Calu3 (cell line): ENCODE measurements at regions not wholly inside any gene's neighbourhood (a gene's known extent, or its start where the extent isn't known, plus 50 kb on each side); places are given as distances from the start of the nearest gene placed in this dataset.
"Not testable (repeated sequence)": the region's sequence is repeated elsewhere in the genome, so short reads cannot be mapped to it uniquely, and the experiment has no call there.

Experiments used
- BruUV-seq: library from RNA; stranded (reverse); fragments of 400-500 nt; replicated peaks from 2 replicates; lab custom pipeline; 2021; lab: Mats Ljungman, UMichigan
- CTCF ChIA-PET: fragments of 300-600 bp; sonication (Branson Sonifier 250); formaldehyde crosslinking; loops from one replicate; lab custom pipeline; 2022; ENCODE audit warnings: antibody characterized with exemption; lab: Charles Lee
- DNase-seq: peaks from one replicate; pipeline ENCODE4 v3.0.0; 2022
- H3K27ac Mint-ChIP-seq: one replicate; pipeline ENCODE4 v1.8.0; 2022; ENCODE audit warnings: mixed read lengths; ENCODE audit not compliant: unreplicated experiment
- H3K27me3 Mint-ChIP-seq: one replicate; pipeline ENCODE4 v1.8.0; 2022; ENCODE audit warnings: mixed read lengths; ENCODE audit not compliant: unreplicated experiment
- H3K36me3 Mint-ChIP-seq: one replicate; pipeline ENCODE4 v1.8.0; 2022; ENCODE audit warnings: mild to moderate bottlenecking, moderate library complexity, mixed read lengths; ENCODE audit not compliant: insufficient read depth, unreplicated experiment
- H3K4me1 Mint-ChIP-seq: one replicate; pipeline ENCODE4 v1.8.0; 2022; ENCODE audit warnings: mild to moderate bottlenecking, low read depth, mixed read lengths; ENCODE audit not compliant: unreplicated experiment
- H3K4me3 Mint-ChIP-seq: one replicate; pipeline ENCODE4 v1.8.0; 2022; ENCODE audit warnings: mild to moderate bottlenecking, low read depth, moderate library complexity, mixed read lengths; ENCODE audit not compliant: unreplicated experiment
- H3K9me3 Mint-ChIP-seq: one replicate; pipeline ENCODE4 v1.8.0; 2022; ENCODE audit warnings: low read depth, mixed read lengths; ENCODE audit not compliant: unreplicated experiment
- CTCF ChIP-seq: fragments of 200-600 bp; IDR thresholded peaks from one replicate; pipeline ENCODE4 v1.8.0; 2022; ENCODE audit warnings: antibody characterized with exemption; ENCODE audit not compliant: unreplicated experiment
- intact Hi-C: fragments of 100-400 bp; cut with micrococcal nuclease; formaldehyde crosslinking; loops from one replicate; pipeline ENCODE4 v1.10.0; 2022; ENCODE audit not compliant: unreplicated experiment

DNA sequence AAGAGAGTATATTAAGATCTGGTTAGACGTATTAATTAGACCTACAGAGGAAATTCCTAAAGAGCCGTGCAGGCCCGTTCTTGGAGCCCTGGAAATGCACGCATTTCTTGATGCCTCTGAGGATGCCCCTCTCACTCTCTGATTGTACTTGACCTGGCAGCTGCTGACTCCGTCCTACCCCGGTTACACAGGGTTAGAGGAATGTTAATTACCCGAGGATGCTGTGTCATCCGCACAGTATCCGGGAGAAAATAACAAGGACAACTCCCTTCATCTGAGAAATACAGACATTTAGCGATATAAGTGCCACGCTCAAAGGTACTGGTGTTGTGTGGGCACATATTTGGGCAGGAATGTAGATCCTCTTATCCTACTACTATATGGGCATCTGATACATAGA, 404.6 kb upstream of the FAT1 start:
- no TSS peak for BruUV-seq
- intact Hi-C loops: no loop called here
- Mint-ChIP-seq H3K4me3 (no peak overlapping the region), H3K27me3 (no peaks in the 10 kb centered on the region), H3K9me3 (no peaks in the 10 kb centered on the region), H3K27ac (no peak overlapping the region), H3K4me1 (no peaks in the 10 kb centered on the region), H3K36me3 (no peaks in the 10 kb centered on the region)
- CTCF ChIA-PET: no interaction called here
- no peak for DNase-seq
- no peak for TF ChIP-seq CTCF

- Mint-ChIP-seq H3K27me3 (no peaks in the 10 kb centered on the region), H3K27ac (no peak overlapping the region), H3K4me1 (no peaks in the 10 kb centered on the region), H3K36me3 (no peaks in the 10 kb centered on the region), H3K4me3 (no peak overlapping the region), H3K9me3 (no peaks in the 10 kb centered on the region)
- CTCF ChIA-PET: no interaction called here
- BruUV-seq: no TSS peak
- no peak for TF ChIP-seq CTCF
- intact Hi-C loops: no loop called here
- no peak for DNase-seq
These were observed 405.3 kb upstream of the FAT1 start for GRCh38 chr4:187128976-187129375.

GRCh38 chr4:187131826-187132225, 408.2 kb upstream of the FAT1 start:
- BruUV-seq, H3K9me3 Mint-ChIP-seq, CTCF ChIA-PET, H3K27me3 Mint-ChIP-seq, H3K4me3 Mint-ChIP-seq, H3K4me1 Mint-ChIP-seq, intact Hi-C loops, H3K27ac Mint-ChIP-seq, H3K36me3 Mint-ChIP-seq, DNase-seq: not testable (repeated sequence)

DNA sequence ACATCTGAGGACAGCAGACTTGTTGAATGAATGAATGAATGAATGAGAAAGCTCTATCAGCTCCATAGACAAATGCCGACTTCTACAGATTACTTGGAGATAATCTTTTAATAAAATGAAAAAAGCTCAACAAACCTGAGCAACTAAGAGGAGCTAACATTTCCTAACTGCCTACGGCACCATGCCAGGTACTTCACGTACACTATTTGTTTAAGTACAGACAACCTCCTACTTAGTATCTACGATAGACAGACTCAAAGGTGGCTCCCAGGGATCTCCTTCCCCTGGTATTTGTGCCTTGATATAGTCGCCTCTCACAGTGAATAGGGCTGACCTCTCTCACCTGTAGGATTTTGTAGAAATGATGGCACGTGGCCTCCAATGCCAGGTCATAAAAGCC, 412.2 kb upstream of the FAT1 start:
- no peak for TF ChIP-seq CTCF
- no peaks in the 10 kb centered on the region for H3K27me3 Mint-ChIP-seq
- DNase-seq: no peak
- H3K4me1 Mint-ChIP-seq: no peaks in the 10 kb centered on the region
- H3K4me3 Mint-ChIP-seq: no peak overlapping the region
- H3K27ac Mint-ChIP-seq: no peak overlapping the region
- intact Hi-C loops: no loop called here
- no peaks in the 10 kb centered on the region for H3K9me3 Mint-ChIP-seq
- H3K36me3 Mint-ChIP-seq: no peaks in the 10 kb centered on the region
- CTCF ChIA-PET: no interaction called here
- no TSS peak for BruUV-seq

- no peak for DNase-seq
- Mint-ChIP-seq H3K27me3 (no peaks in the 10 kb centered on the region), H3K9me3 (no peaks in the 10 kb centered on the region), H3K4me3 (no peak overlapping the region), H3K27ac (no peak overlapping the region), H3K36me3 (no peaks in the 10 kb centered on the region), H3K4me1 (no peaks in the 10 kb centered on the region)
- no TSS peak for BruUV-seq
- CTCF ChIA-PET: no interaction called here
- intact Hi-C loops: no loop called here
- TF ChIP-seq CTCF: no peak
These were observed 415.5 kb upstream of the FAT1 start for GRCh38 chr4:187139141-187139540.
